SK-N-SH (cell line): ENCODE measurements at regions not wholly inside any gene's neighbourhood (a gene's known extent, or its start where the extent isn't known, plus 50 kb on each side); places are given as distances from the start of the nearest gene placed in this dataset.
"Not testable (repeated sequence)": the region's sequence is repeated elsewhere in the genome, so short reads cannot be mapped to it uniquely, and the experiment has no call there.

Experiments
- CHD2 ChIP-seq: fragments of 150-350 bp; IDR thresholded peaks from 2 replicates; pipeline ENCODE4 v1.6.1; 2018; ENCODE audit warnings: low read length; ENCODE audit not compliant: partially characterized antibody
- CTCF ChIP-seq: fragments of 200-600 bp; sonication (generic); IDR thresholded peaks from 2 replicates; pipeline ENCODE4 v1.6.1; 2017; ENCODE audit warnings: antibody characterized with exemption, mild to moderate bottlenecking, moderate library complexity
- EZH2phosphoT487 ChIP-seq: fragments of 200-600 bp; sonication (generic); IDR thresholded peaks from 2 replicates; pipeline ENCODE4 v1.6.1; 2017; ENCODE audit warnings: low read depth, mixed run types, mild to moderate bottlenecking, antibody characterized with exemption, moderate library complexity, borderline replicate concordance
- FOSL2 ChIP-seq: IDR thresholded peaks from 2 replicates; pipeline ENCODE4 v1.4.0; 2012; ENCODE audit warnings: low read depth, mild to moderate bottlenecking, moderate library complexity, borderline replicate concordance
- POLR2AphosphoS5 ChIP-seq: IDR thresholded peaks from 2 replicates; pipeline ENCODE4 v1.6.1; 2012; ENCODE audit warnings: low read depth, low read length
- RAD21 ChIP-seq: IDR thresholded peaks from 2 replicates; pipeline ENCODE4 v1.6.1; 2012; ENCODE audit warnings: mild to moderate bottlenecking, low read length
- RFX5 ChIP-seq: IDR thresholded peaks from 2 replicates; pipeline ENCODE4 v1.6.1; 2012; ENCODE audit warnings: mild to moderate bottlenecking, improper control_type of control experiment, low read length
- SIN3A ChIP-seq: IDR thresholded peaks from 2 replicates; pipeline ENCODE4 v1.6.1; 2012; ENCODE audit warnings: low read depth, mild to moderate bottlenecking, low read length, moderate library complexity, borderline replicate concordance
- TF ChIP-seq, protein P1 (sequence below): IDR thresholded peaks from 2 replicates; pipeline ENCODE4 v1.4.0; 2012; ENCODE audit warnings: low read depth
- TF ChIP-seq, protein P2 (sequence below): fragments of 150-350 bp; IDR thresholded peaks from 2 replicates; pipeline ENCODE4 v1.6.1; 2016; ENCODE audit warnings: mild to moderate bottlenecking, low read depth, low read length

DNA sequence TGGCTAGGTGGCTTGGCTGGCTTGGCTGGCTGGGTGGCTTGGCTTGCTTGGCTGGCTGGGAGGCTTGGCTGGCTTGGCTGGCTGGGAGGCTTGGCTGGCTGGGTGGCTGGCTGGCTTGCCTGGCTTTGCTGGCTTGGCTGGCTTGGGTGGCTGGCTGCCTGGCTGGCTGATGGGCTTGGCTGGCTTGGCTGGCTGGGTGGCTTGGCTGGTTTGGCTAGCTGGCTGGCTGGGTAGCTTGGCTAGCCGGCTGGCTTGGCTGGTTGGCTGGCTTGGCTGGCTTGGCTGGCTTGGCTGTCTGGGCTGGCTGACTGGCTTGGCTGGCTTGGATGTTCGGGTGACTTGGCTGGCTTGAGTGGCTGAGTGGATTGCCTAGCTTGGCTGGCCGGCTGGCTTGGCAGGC lies 2829.1 kb downstream of the RPIA start:
- TF ChIP-seq CTCF, EZH2phosphoT487, POLR2AphosphoS5, FOSL2, RFX5, CHD2, RAD21, SIN3A: not testable (repeated sequence)
- TF ChIP-seq, protein P1, sequence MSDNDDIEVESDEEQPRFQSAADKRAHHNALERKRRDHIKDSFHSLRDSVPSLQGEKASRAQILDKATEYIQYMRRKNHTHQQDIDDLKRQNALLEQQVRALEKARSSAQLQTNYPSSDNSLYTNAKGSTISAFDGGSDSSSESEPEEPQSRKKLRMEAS: not testable (repeated sequence)
- TF ChIP-seq, protein P2, sequence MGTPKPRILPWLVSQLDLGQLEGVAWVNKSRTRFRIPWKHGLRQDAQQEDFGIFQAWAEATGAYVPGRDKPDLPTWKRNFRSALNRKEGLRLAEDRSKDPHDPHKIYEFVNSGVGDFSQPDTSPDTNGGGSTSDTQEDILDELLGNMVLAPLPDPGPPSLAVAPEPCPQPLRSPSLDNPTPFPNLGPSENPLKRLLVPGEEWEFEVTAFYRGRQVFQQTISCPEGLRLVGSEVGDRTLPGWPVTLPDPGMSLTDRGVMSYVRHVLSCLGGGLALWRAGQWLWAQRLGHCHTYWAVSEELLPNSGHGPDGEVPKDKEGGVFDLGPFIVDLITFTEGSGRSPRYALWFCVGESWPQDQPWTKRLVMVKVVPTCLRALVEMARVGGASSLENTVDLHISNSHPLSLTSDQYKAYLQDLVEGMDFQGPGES: not testable (repeated sequence)
